HFF-Myc (cell line): ENCODE measurements at regions not wholly inside any gene's neighbourhood (a gene's known extent, or its start where the extent isn't known, plus 50 kb on each side); places are given as distances from the start of the nearest gene placed in this dataset.
"Not testable (repeated sequence)": the region's sequence is repeated elsewhere in the genome, so short reads cannot be mapped to it uniquely, and the experiment has no call there.

Source experiments
- DNase-seq: peaks from one replicate; pipeline ENCODE4 v3.0.0-alpha.2; 2011; ENCODE audit warnings: low read depth; ENCODE audit errors: extremely low read depth
- H3K4me3 ChIP-seq: replicated peaks from 2 replicates; pipeline ENCODE4 v1.5.1; 2011; ENCODE audit warnings: low read depth, mild to moderate bottlenecking, control low read depth, low read length
- TF ChIP-seq, protein P1 (sequence below): IDR thresholded peaks from 2 replicates; pipeline ENCODE4 v1.5.1; 2012; ENCODE audit warnings: mild to moderate bottlenecking, low read depth, low read length, control low read depth; ENCODE audit errors: missing control alignments

DNA sequence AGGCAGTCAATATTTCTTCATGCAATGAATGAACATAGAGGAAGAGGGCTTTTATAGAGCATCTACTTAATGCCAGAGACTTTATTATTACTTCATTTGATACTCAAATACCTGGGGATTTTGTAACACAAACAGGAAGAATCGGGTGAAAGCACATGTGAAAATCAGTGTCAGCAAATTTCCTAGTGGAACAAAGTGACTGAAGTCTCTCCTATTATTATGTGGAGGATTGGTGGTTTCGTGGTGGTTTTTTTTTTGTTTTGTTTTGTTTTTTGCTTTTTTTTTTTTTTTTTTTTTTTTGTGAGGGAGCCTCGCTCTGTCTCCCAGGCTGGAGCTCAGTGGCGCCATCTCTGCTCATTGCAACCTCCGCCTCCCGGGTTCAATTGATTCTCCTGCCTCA lies 207.0 kb downstream of the RRAGB start:
- TF ChIP-seq, protein P1, sequence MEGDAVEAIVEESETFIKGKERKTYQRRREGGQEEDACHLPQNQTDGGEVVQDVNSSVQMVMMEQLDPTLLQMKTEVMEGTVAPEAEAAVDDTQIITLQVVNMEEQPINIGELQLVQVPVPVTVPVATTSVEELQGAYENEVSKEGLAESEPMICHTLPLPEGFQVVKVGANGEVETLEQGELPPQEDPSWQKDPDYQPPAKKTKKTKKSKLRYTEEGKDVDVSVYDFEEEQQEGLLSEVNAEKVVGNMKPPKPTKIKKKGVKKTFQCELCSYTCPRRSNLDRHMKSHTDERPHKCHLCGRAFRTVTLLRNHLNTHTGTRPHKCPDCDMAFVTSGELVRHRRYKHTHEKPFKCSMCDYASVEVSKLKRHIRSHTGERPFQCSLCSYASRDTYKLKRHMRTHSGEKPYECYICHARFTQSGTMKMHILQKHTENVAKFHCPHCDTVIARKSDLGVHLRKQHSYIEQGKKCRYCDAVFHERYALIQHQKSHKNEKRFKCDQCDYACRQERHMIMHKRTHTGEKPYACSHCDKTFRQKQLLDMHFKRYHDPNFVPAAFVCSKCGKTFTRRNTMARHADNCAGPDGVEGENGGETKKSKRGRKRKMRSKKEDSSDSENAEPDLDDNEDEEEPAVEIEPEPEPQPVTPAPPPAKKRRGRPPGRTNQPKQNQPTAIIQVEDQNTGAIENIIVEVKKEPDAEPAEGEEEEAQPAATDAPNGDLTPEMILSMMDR, result no peak
- H3K4me3 ChIP-seq, result no peak overlapping the region
- DNase-seq, result no peak

DNA sequence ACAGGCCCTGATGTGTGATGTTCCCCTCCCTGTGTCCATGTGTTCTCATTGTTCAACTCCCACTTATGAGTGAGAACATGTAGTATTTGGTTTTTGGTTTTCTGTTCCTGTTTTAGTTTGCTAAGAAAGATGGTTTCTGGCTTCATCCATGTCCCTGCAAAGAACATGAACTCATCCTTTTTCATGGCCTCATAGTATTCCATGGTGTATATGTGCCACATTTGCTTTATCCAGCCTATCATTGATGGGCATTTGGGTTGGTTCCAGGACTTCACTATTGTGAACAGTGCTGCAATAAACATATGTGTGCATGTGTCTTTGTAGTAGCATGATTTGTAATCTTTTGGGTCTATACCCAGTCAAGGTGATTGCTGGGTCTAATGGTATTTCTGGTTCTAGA lies 211.0 kb downstream of the RRAGB start:
- not testable (repeated sequence) for DNase-seq, H3K4me3 ChIP-seq
